Ectodermal cell (in vitro differentiated cells): ENCODE measurements at regions not wholly inside any gene's neighbourhood (a gene's known extent, or its start where the extent isn't known, plus 50 kb on each side); places are given as distances from the start of the nearest gene placed in this dataset.

Source experiments
- H3K27ac ChIP-seq: 2 replicates; pipeline ENCODE4 v1.7.0; 2013; ENCODE audit warnings: mild to moderate bottlenecking, low read depth, low read length; ENCODE audit not compliant: insufficient read depth, poor library complexity, severe bottlenecking
- H3K27me3 ChIP-seq: 2 replicates; pipeline ENCODE4 v1.7.0; 2013; ENCODE audit warnings: mild to moderate bottlenecking, low read length; ENCODE audit not compliant: insufficient read depth, control insufficient read depth, poor library complexity, severe bottlenecking
- H3K36me3 ChIP-seq: one replicate; pipeline ENCODE4 v1.7.0; 2013; ENCODE audit warnings: low read length; ENCODE audit not compliant: control insufficient read depth, insufficient read depth
- H3K4me1 ChIP-seq: one replicate; pipeline ENCODE4 v1.7.0; 2013; ENCODE audit warnings: low read length; ENCODE audit not compliant: control insufficient read depth, insufficient read depth
- H3K4me3 ChIP-seq: 2 replicates; pipeline ENCODE4 v1.7.0; 2013; ENCODE audit warnings: low read depth, low read length, control low read depth; ENCODE audit not compliant: insufficient read depth
- H3K9me3 ChIP-seq: 2 replicates; pipeline ENCODE4 v1.7.0; 2013; ENCODE audit warnings: mild to moderate bottlenecking, low read length, moderate library complexity; ENCODE audit not compliant: control insufficient read depth
- WGBS, 2 experiments: methylation state at CpG; one replicate each; pipeline ENCODE4 v1.1.7; 2013; ENCODE audit warnings: missing lambda C conversion rate in 2 of 2; 5-methylcytosine and 5-hydroxymethylcytosine counted together

DNA sequence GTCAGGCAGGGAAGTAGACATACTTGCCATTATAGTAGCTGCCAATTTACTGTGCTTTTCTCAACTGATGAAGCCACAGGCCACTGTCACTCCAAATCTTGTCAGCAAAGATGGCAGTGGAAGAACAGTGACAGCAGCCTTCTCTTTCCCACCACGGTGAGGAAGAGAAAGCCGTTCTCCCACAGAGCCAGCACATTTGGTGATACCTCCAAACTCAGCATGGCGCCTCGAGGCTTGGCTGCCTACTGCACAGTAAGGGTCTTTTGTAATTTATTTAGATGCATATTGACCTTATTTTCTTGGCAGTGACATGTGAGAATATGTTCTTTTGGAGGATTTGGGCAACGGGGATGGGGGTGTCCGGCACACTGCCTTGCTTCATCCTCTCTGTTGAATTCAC is 117.2 kb upstream of the CDH20 start:
- no peaks in the 10 kb centered on the region for H3K27me3 ChIP-seq
- WGBS, 2 experiments: 47 to 62% methylated on average over 6 of the region's 6 CpGs
- H3K9me3 ChIP-seq: no peaks in the 10 kb centered on the region

DNA sequence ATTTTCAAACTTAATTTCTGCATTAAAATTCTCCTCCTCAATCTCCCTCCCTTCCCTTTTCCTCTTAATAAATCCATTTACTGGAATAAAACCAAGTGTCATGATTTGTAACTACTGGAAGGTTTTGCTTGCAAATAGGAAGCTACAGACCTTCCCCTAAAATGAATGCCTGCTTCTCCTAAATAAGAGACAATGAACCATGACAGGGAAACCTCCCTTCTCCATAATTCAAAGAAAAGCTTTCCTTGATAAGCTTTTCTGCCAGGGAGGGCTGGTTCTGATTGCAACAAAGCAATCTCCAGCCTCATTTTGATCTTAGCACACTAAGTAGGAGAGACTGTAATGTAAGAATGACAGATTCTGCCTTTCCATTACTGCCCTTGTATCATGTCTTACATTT is 111.0 kb upstream of the CDH20 start:
- no peaks in the 10 kb centered on the region for H3K27me3 ChIP-seq
- H3K36me3 ChIP-seq: no peaks in the 10 kb centered on the region
- no peaks in the 10 kb centered on the region for H3K4me1 ChIP-seq
- no peaks in the 10 kb centered on the region for H3K9me3 ChIP-seq
- H3K4me3 ChIP-seq: no peak overlapping the region
- H3K27ac ChIP-seq: no peak overlapping the region

More for the DNA sequence above, 117.2 kb upstream of the CDH20 start:
- Histone ChIP-seq H3K27ac (no peak overlapping the region), H3K36me3 (no peaks in the 10 kb centered on the region), H3K4me3 (no peak overlapping the region), H3K4me1 (peaks cover 5% of the 10 kb centered on the region)

- Histone ChIP-seq H3K4me1 (no peaks in the 10 kb centered on the region), H3K27me3 (no peaks in the 10 kb centered on the region), H3K4me3 (no peak overlapping the region), H3K36me3 (no peaks in the 10 kb centered on the region), H3K9me3 (no peaks in the 10 kb centered on the region), H3K27ac (no peak overlapping the region)
Observed at GRCh38 chr18:61225336-61225735, 107.9 kb upstream of the CDH20 start.

- Histone ChIP-seq H3K27ac (no peak overlapping the region), H3K36me3 (no peaks in the 10 kb centered on the region), H3K4me3 (no peak overlapping the region), H3K9me3 (no peaks in the 10 kb centered on the region), H3K4me1 (no peaks in the 10 kb centered on the region), H3K27me3 (no peaks in the 10 kb centered on the region)
- WGBS, 2 experiments: 90 to 95% methylated on average over 7 of the region's 7 CpGs
Observed at GRCh38 chr18:61236356-61237057, 96.7 kb upstream of the CDH20 start.

DNA sequence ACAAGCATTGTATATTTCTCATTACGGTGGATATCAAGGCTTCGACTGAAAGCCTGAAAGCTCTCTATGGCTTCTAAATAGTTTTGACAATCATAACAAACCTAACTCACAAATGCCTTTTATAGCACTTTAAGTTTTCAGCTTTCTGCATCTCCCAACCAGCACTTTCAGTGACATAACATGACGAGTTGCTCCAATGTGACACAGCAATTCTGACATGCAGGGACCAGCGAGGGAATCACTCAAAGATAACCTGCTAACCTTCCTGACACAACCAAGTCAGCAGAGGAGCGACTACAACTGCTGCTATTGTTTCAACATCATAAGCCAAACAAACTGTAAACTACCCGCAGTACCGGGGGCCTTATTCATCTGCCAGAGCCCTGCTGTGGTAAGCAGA is 95.7 kb upstream of the CDH20 start:
- WGBS, 2 experiments: 92 to 95% methylated on average over 7 of the region's 7 CpGs
- no peak overlapping the region for H3K4me3 ChIP-seq
- H3K36me3 ChIP-seq: no peaks in the 10 kb centered on the region
- no peaks in the 10 kb centered on the region for H3K4me1 ChIP-seq
- H3K27me3 ChIP-seq: no peaks in the 10 kb centered on the region
- no peak overlapping the region for H3K27ac ChIP-seq
- no peaks in the 10 kb centered on the region for H3K9me3 ChIP-seq

DNA sequence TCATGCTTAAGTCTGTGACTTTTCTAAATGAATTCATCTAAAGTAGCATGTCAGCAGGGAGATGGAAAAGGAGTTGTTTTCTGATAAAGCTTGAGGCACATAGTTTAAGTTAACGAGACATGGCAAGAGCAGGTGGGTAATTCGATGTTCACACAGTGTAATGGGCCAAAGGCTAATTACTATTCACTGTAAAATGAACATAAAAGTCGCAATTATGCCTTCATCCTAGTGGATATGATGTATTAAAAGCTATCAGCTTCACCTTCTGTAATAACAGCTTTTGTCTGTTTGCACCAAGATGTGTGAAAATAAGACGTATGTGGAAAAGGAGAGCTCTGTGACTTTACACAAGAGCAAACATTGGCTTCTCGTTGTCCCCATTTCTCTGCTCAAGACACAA is 94.2 kb upstream of the CDH20 start:
- Histone ChIP-seq H3K9me3 (no peaks in the 10 kb centered on the region), H3K27ac (no peak overlapping the region), H3K4me3 (no peak overlapping the region), H3K27me3 (no peaks in the 10 kb centered on the region), H3K36me3 (no peaks in the 10 kb centered on the region), H3K4me1 (no peaks in the 10 kb centered on the region)
- WGBS, 2 experiments: 94 to 97% methylated on average over 5 of the region's 5 CpGs

GRCh38 chr18:61241260-61241853 is 91.9 kb upstream of the CDH20 start:
- Histone ChIP-seq H3K36me3 (no peaks in the 10 kb centered on the region), H3K27ac (no peak overlapping the region), H3K4me3 (no peak overlapping the region), H3K4me1 (no peaks in the 10 kb centered on the region), H3K9me3 (no peaks in the 10 kb centered on the region), H3K27me3 (no peaks in the 10 kb centered on the region)
- 94% methylated on average over 5 of the region's 5 CpGs for WGBS, 2 experiments

DNA sequence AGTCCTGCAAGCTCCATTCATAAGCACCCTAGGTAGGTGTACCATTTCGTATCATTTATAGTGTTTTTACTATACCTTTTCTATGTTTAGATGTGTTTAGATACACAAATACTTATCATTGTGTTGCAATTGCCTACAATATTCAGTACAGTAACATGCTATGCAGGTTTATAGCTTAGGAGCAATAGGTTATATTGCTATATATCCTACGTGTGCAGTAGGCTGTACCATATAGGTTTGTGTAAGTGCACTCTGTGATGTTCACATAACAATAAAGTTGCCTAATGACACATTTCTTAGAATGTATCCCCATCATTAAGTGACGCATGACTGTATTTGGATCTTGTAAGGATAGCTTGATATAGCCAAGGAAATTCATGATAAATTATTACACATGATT is 88.6 kb upstream of the CDH20 start:
- H3K36me3 ChIP-seq: no peaks in the 10 kb centered on the region
- no peaks in the 10 kb centered on the region for H3K4me1 ChIP-seq
- no peaks in the 10 kb centered on the region for H3K9me3 ChIP-seq
- H3K27ac ChIP-seq: no peak overlapping the region
- WGBS, 2 experiments: 94 to 100% methylated on average over 1 to 3 of the region's 3 CpGs
- H3K4me3 ChIP-seq: no peak overlapping the region
- no peaks in the 10 kb centered on the region for H3K27me3 ChIP-seq

- Histone ChIP-seq H3K36me3 (no peaks in the 10 kb centered on the region), H3K27me3 (no peaks in the 10 kb centered on the region), H3K4me3 (no peak overlapping the region), H3K4me1 (no peaks in the 10 kb centered on the region), H3K9me3 (peaks cover 4% of the 10 kb centered on the region), H3K27ac (no peak overlapping the region)
- 89 to 90% methylated on average over 3 of the region's 3 CpGs for WGBS, 2 experiments
Observed at GRCh38 chr18:61245276-61245675, 88.0 kb upstream of the CDH20 start.

- peaks cover 4% of the 10 kb centered on the region for H3K9me3 ChIP-seq
- H3K36me3 ChIP-seq: no peaks in the 10 kb centered on the region
- no peak overlapping the region for H3K4me3 ChIP-seq
- H3K4me1 ChIP-seq: no peaks in the 10 kb centered on the region
- H3K27ac ChIP-seq: no peak overlapping the region
- no peaks in the 10 kb centered on the region for H3K27me3 ChIP-seq
- 82 to 88% methylated on average over 3 of the region's 3 CpGs for WGBS, 2 experiments
Observed at GRCh38 chr18:61248589-61248988, 84.6 kb upstream of the CDH20 start.
